Suprapubic skin (tissue), 3 donors: ENCODE measurements at regions not wholly inside any gene's neighbourhood (a gene's known extent, or its start where the extent isn't known, plus 50 kb on each side); places are given as distances from the start of the nearest gene placed in this dataset.

Experiments used
- EP300 ChIP-seq: sonication (generic); formaldehyde crosslinking; IDR thresholded peaks from one replicate; pipeline ENCODE4 v1.6.1; 2017; ENCODE audit warnings: antibody characterized with exemption
- TF ChIP-seq, protein P1 (sequence below), 2 donors: fragments of 200-600 bp in 1 of 2; fragments of 450-650 bp in 1 of 2; sonication (generic) in 1 of 2; IDR thresholded peaks; one replicate each; pipeline ENCODE4 v1.5.1; 2016 to 2019; ENCODE audit warnings: antibody characterized with exemption in 2 of 2, mild to moderate bottlenecking in 1 of 2, moderate library complexity in 1 of 2

DNA sequence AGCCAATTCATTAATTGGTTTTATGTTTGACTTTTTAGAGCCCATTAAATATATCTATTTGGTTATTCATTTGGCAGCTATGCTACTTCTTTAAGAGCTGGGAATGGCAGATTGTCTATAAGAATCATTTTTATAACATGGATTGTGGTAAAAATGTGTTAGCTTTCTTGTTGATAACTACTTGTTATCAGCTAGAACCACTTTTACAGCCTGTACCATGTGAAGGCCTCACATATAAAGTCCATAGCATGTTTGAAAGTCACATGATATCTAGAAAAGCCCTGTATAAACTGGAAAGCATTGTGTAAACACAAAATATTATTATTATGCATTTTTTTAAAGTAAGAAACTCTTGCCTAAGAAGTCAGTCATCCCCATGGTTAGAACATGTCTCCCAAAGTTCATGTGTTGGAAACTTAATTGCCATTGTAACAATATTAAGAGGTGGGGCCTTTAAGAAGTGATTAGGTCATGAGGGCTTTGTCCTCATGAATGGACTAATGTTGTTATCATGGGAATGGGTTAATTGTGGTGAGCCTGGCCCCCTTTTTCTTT is 110.9 kb upstream of the BMP2K start:
- no peak for TF ChIP-seq EP300
- TF ChIP-seq, protein P1, sequence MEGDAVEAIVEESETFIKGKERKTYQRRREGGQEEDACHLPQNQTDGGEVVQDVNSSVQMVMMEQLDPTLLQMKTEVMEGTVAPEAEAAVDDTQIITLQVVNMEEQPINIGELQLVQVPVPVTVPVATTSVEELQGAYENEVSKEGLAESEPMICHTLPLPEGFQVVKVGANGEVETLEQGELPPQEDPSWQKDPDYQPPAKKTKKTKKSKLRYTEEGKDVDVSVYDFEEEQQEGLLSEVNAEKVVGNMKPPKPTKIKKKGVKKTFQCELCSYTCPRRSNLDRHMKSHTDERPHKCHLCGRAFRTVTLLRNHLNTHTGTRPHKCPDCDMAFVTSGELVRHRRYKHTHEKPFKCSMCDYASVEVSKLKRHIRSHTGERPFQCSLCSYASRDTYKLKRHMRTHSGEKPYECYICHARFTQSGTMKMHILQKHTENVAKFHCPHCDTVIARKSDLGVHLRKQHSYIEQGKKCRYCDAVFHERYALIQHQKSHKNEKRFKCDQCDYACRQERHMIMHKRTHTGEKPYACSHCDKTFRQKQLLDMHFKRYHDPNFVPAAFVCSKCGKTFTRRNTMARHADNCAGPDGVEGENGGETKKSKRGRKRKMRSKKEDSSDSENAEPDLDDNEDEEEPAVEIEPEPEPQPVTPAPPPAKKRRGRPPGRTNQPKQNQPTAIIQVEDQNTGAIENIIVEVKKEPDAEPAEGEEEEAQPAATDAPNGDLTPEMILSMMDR (IDR thresholded peaks at IDR 0.05) = no peak
